Panc1 (cell line): ENCODE measurements at regions not wholly inside any gene's neighbourhood (a gene's known extent, or its start where the extent isn't known, plus 50 kb on each side); places are given as distances from the start of the nearest gene placed in this dataset.

ENCODE experiments used
- POLR2AphosphoS5 ChIP-seq: IDR thresholded peaks from 2 replicates; pipeline ENCODE4 v1.6.1; 2012; ENCODE audit warnings: mild to moderate bottlenecking, low read depth, low read length, moderate library complexity
- SIN3A ChIP-seq: IDR thresholded peaks from 2 replicates; pipeline ENCODE4 v1.6.1; 2012; ENCODE audit warnings: low read depth, mild to moderate bottlenecking, low read length, moderate library complexity, borderline replicate concordance; ENCODE audit not compliant: insufficient read depth
- TCF7L2 ChIP-seq: IDR thresholded peaks from 2 replicates; pipeline ENCODE4 v1.6.1; 2011; ENCODE audit warnings: mild to moderate bottlenecking, low read depth, low read length, inconsistent platforms
- TF ChIP-seq, protein P1 (sequence below): fragments of 450-650 bp; IDR thresholded peaks from 2 replicates; pipeline ENCODE4 v1.5.1; 2017; ENCODE audit warnings: mild to moderate bottlenecking

DNA sequence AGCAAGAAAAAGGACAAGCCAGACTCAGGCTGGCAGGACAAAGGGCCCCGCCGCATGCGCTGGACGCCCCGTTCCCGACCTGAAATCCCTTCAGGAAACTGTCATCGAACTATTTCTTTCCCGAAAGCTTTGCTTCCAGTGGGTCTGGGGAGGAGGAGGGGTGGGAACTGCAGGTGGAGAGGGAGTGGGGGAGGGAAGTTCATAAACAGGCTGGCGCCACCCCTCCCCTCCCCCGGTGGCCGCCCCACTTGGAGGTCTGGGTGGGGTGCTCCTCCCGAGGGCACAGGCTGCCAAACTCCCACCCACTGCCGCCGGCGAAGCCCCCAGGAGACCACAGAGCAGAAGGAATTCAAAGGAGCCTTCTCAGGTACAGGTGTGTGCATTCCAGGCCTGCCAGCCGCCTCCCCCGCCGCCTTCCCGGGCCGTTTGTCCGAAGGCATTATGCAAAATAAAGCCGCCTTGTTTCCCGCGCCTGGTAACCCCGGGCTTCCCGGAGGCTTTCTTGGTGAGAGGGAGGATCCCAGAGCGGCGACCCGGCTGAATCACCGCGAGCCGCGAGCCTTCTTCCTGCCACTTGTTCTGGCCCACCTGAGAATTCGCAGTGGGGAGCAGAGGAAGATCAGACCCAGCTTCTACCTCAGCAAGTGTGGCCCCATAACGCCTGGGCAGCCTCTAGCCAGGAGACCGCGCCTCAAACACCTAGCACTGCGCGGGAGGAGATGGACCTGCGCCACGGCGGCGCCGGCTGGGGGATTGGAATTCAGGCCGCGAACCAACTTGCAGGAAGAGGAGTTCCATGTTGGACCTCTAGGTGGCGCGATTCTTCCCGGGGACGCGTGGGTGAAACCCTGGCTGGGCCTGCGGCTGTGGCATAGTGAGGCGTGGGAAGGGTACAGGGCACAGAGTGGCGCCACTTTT, 101.9 kb downstream of the FOXI3 start:
- TF ChIP-seq, protein P1, sequence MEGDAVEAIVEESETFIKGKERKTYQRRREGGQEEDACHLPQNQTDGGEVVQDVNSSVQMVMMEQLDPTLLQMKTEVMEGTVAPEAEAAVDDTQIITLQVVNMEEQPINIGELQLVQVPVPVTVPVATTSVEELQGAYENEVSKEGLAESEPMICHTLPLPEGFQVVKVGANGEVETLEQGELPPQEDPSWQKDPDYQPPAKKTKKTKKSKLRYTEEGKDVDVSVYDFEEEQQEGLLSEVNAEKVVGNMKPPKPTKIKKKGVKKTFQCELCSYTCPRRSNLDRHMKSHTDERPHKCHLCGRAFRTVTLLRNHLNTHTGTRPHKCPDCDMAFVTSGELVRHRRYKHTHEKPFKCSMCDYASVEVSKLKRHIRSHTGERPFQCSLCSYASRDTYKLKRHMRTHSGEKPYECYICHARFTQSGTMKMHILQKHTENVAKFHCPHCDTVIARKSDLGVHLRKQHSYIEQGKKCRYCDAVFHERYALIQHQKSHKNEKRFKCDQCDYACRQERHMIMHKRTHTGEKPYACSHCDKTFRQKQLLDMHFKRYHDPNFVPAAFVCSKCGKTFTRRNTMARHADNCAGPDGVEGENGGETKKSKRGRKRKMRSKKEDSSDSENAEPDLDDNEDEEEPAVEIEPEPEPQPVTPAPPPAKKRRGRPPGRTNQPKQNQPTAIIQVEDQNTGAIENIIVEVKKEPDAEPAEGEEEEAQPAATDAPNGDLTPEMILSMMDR: peak; percentile 93
- no peak for TF ChIP-seq POLR2AphosphoS5
- no peak for TF ChIP-seq TCF7L2
- TF ChIP-seq SIN3A: no peak
